ENCODE measurements at regions not wholly inside any gene's neighbourhood (a gene's known extent, or its start where the extent isn't known, plus 50 kb on each side); places are given as distances from the start of the nearest gene placed in this dataset.

DNA sequence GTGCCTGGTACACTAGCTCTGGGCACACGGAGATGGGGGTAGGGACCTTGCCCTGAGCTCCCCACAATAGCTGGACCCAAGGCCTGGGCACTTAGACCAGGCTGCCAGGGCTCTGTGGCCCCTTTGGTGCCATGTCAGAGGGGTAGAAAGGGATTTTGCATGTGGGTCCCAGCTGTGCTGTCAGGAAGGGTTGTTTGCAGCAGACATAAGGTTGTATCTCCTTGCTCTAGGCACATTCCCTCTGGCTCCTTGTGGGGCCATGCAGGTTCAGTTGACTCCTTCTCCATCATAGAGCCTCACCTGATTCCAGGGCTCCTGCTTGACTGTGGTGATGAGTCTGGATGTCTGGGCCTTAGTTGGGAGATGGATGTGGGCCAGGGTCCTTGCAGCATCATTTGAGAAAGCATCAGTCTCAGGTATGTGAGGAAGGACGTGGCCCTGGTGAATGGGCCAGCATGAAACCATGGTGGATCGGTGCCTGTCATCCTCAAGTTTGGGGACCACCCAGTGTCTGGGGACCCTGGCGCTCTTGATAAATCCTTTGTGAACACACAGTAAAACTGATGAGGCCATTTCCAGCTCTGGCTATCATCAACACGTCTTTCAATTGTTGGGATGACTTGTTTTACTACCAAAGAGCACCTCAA lies 461.9 kb upstream of the HS6ST1 start:
- TF ChIP-seq CTCF (IDR thresholded peaks at IDR 0.05): no peak
- no peak for TF ChIP-seq POLR2A (IDR thresholded peaks at IDR 0.05)

Data from lower leg skin (tissue), 3 donors.